Caco-2 (cell line): ENCODE measurements at regions not wholly inside any gene's neighbourhood (a gene's known extent, or its start where the extent isn't known, plus 50 kb on each side); places are given as distances from the start of the nearest gene placed in this dataset.

ENCODE experiments used
- BruUV-seq: library from RNA; stranded (reverse); fragments of 400-500 nt; replicated peaks from 2 replicates; lab custom pipeline; 2021; lab: Mats Ljungman, UMichigan
- CTCF ChIA-PET: fragments of 300-600 bp; sonication (Branson Sonifier 250); formaldehyde crosslinking; loops from one replicate; lab custom pipeline; 2022; ENCODE audit warnings: antibody characterized with exemption; lab: Charles Lee
- POLR2A ChIA-PET: fragments of 300-600 bp; sonication (Branson Sonifier 250); formaldehyde crosslinking; loops from one replicate; lab custom pipeline; 2022; ENCODE audit warnings: antibody characterized with exemption; lab: Charles Lee
- DNase-seq, 2 experiments: peaks; one replicate each; pipeline versions ENCODE4 v3.0.0 to v3.0.0-alpha.2; 2020 to 2022
- H3K27me3 ChIP-seq: replicated peaks from 2 replicates; pipeline ENCODE4 v1.6.0; 2011; ENCODE audit warnings: low read length; ENCODE audit not compliant: control insufficient read depth, insufficient read depth
- H3K36me3 ChIP-seq: 2 replicates; pipeline ENCODE4 v1.5.1; 2011; ENCODE audit warnings: low read length; ENCODE audit not compliant: control insufficient read depth, insufficient read depth
- H3K4me1 ChIP-seq: fragments of 250-450 bp; sonication (Bioruptor Pico); 2 replicates; pipeline ENCODE4 v1.5.1; 2020; ENCODE audit warnings: mild to moderate bottlenecking
- H3K4me3 ChIP-seq: 2 replicates; pipeline ENCODE4 v1.5.1; 2011; ENCODE audit warnings: low read depth, mild to moderate bottlenecking, control low read depth, low read length
- H3K9me3 ChIP-seq: fragments of 250-450 bp; sonication (Bioruptor Pico); 2 replicates; pipeline ENCODE4 v1.5.1; 2020; ENCODE audit warnings: mild to moderate bottlenecking, moderate library complexity
- H3K27ac Mint-ChIP-seq: one replicate; pipeline ENCODE4 v1.8.0; 2022; ENCODE audit warnings: mixed read lengths; ENCODE audit not compliant: unreplicated experiment
- H3K27me3 Mint-ChIP-seq: one replicate; pipeline ENCODE4 v1.8.0; 2022; ENCODE audit warnings: mixed read lengths; ENCODE audit not compliant: insufficient read depth, unreplicated experiment
- H3K36me3 Mint-ChIP-seq: one replicate; pipeline ENCODE4 v1.8.0; 2022; ENCODE audit warnings: mild to moderate bottlenecking, mixed read lengths; ENCODE audit not compliant: insufficient read depth, unreplicated experiment
- H3K4me1 Mint-ChIP-seq: one replicate; pipeline ENCODE4 v1.8.0; 2022; ENCODE audit warnings: low read depth, mixed read lengths; ENCODE audit not compliant: unreplicated experiment
- H3K4me3 Mint-ChIP-seq: one replicate; pipeline ENCODE4 v1.8.0; 2022; ENCODE audit warnings: mild to moderate bottlenecking, moderate library complexity, mixed read lengths; ENCODE audit not compliant: unreplicated experiment
- H3K9me3 Mint-ChIP-seq: one replicate; pipeline ENCODE4 v1.8.0; 2022; ENCODE audit warnings: mixed read lengths; ENCODE audit not compliant: unreplicated experiment
- CTCF ChIP-seq, 2 experiments: fragments of 200-600 bp in 1 of 2; IDR thresholded peaks; 1 replicate in 1 of 2; 2 replicates in 1 of 2; pipeline versions ENCODE4 v1.5.1 to v1.8.0; 2011 to 2022; ENCODE audit warnings: antibody characterized with exemption in 1 of 2, control low read depth in 1 of 2, inconsistent platforms in 1 of 2, low read depth in 1 of 2, low read length in 1 of 2, mild to moderate bottlenecking in 1 of 2, moderate library complexity in 1 of 2; ENCODE audit not compliant: insufficient read depth in 1 of 2, severe bottlenecking in 1 of 2, unreplicated experiment in 1 of 2
- intact Hi-C: fragments of 100-400 bp; cut with micrococcal nuclease; formaldehyde crosslinking; loops from one replicate; pipeline ENCODE4 v1.10.0; 2022; ENCODE audit not compliant: unreplicated experiment

GRCh38 chr10:56266120-56266519, 94.9 kb downstream of the ZWINT start:
- BruUV-seq, result no TSS peak
- intact Hi-C loops, result no loop called here
- Mint-ChIP-seq H3K4me1 (no peaks in the 10 kb centered on the region), H3K9me3 (no peaks in the 10 kb centered on the region), H3K4me3 (no peak overlapping the region), H3K36me3 (no peaks in the 10 kb centered on the region), H3K27me3 (no peaks in the 10 kb centered on the region), H3K27ac (no peak overlapping the region)
- no peak for DNase-seq
- POLR2A ChIA-PET, result no interaction called here
- CTCF ChIA-PET, result no interaction called here
- Histone ChIP-seq H3K9me3 (no peaks in the 10 kb centered on the region), H3K36me3 (no peaks in the 10 kb centered on the region), H3K4me1 (no peaks in the 10 kb centered on the region), H3K4me3 (no peak overlapping the region), H3K27me3 (no peaks in the 10 kb centered on the region)
- TF ChIP-seq CTCF (IDR thresholded peaks at IDR 0.05; ENCODE audit: insufficient read depth in 1 of 2, low read depth in 1 of 2, low read length in 1 of 2, severe bottlenecking in 1 of 2, unreplicated experiment in 1 of 2), result no peak

- Mint-ChIP-seq H3K4me3 (no peak overlapping the region), H3K9me3 (no peaks in the 10 kb centered on the region), H3K27me3 (no peaks in the 10 kb centered on the region), H3K4me1 (no peaks in the 10 kb centered on the region), H3K36me3 (no peaks in the 10 kb centered on the region), H3K27ac (no peak overlapping the region)
- BruUV-seq, result no TSS peak
- Histone ChIP-seq H3K4me1 (no peaks in the 10 kb centered on the region), H3K36me3 (no peaks in the 10 kb centered on the region), H3K4me3 (no peak overlapping the region), H3K27me3 (no peaks in the 10 kb centered on the region), H3K9me3 (no peaks in the 10 kb centered on the region)
- intact Hi-C loops, result no loop called here
- no peak for DNase-seq
- ChIA-PET CTCF (no interaction called here), POLR2A (no interaction called here)
- no peak for TF ChIP-seq CTCF (IDR thresholded peaks at IDR 0.05; ENCODE audit: insufficient read depth in 1 of 2, low read depth in 1 of 2, low read length in 1 of 2, severe bottlenecking in 1 of 2, unreplicated experiment in 1 of 2)
Measured at GRCh38 chr10:56258991-56259390, 102.1 kb downstream of the ZWINT start.

- CTCF ChIA-PET, result no interaction called here
- intact Hi-C loops, result no loop called here
- Histone ChIP-seq H3K9me3 (no peaks in the 10 kb centered on the region), H3K4me1 (no peaks in the 10 kb centered on the region), H3K27me3 (no peaks in the 10 kb centered on the region), H3K4me3 (no peak overlapping the region), H3K36me3 (no peaks in the 10 kb centered on the region)
- Mint-ChIP-seq H3K36me3 (no peaks in the 10 kb centered on the region), H3K27ac (no peak overlapping the region), H3K9me3 (no peaks in the 10 kb centered on the region), H3K4me1 (no peaks in the 10 kb centered on the region), H3K4me3 (no peak overlapping the region), H3K27me3 (no peaks in the 10 kb centered on the region)
- DNase-seq, result no peak
- no peak for TF ChIP-seq CTCF (IDR thresholded peaks at IDR 0.05; ENCODE audit: insufficient read depth in 1 of 2, low read depth in 1 of 2, low read length in 1 of 2, severe bottlenecking in 1 of 2, unreplicated experiment in 1 of 2)
- BruUV-seq, result no TSS peak
- POLR2A ChIA-PET, result no interaction called here
Measured at GRCh38 chr10:56258378-56258777, 102.7 kb downstream of the ZWINT start.
